HPDE6-E6E7 (cell line): ENCODE measurements at regions not wholly inside any gene's neighbourhood (a gene's known extent, or its start where the extent isn't known, plus 50 kb on each side); places are given as distances from the start of the nearest gene placed in this dataset.
"Not testable (repeated sequence)": the region's sequence is repeated elsewhere in the genome, so short reads cannot be mapped to it uniquely, and the experiment has no call there.

Experiments used
- DNase-seq: peaks from one replicate; pipeline ENCODE4 v3.0.0; 2011; ENCODE audit warnings: missing footprints; ENCODE audit errors: extremely low spot score

- no peak for DNase-seq
Measured at GRCh38 chr3:69485489-69485888, 99.6 kb upstream of the FRMD4B start.

- DNase-seq = no peak
Measured at GRCh38 chr3:69484507-69485393, 98.9 kb upstream of the FRMD4B start.

GRCh38 chr3:69483449-69483848 lies 97.6 kb upstream of the FRMD4B start:
- no peak for DNase-seq

GRCh38 chr3:69480986-69481385 lies 95.1 kb upstream of the FRMD4B start:
- not testable (repeated sequence) for DNase-seq

GRCh38 chr3:69474186-69474585 lies 88.3 kb upstream of the FRMD4B start:
- no peak for DNase-seq

GRCh38 chr3:69472093-69472492 lies 86.2 kb upstream of the FRMD4B start:
- no peak for DNase-seq

- DNase-seq = no peak
Measured at GRCh38 chr3:69463531-69463930, 77.6 kb upstream of the FRMD4B start.

- no peak for DNase-seq
Measured at GRCh38 chr3:69462826-69463100, 76.9 kb upstream of the FRMD4B start.

GRCh38 chr3:69462022-69462825 lies 76.3 kb upstream of the FRMD4B start:
- no peak for DNase-seq

GRCh38 chr3:69460034-69460433 lies 74.1 kb upstream of the FRMD4B start:
- DNase-seq = no peak

- DNase-seq = no peak
Measured at GRCh38 chr3:69458803-69459365, 73.0 kb upstream of the FRMD4B start.

- DNase-seq = no peak
Measured at GRCh38 chr3:69456631-69457030, 70.7 kb upstream of the FRMD4B start.

- no peak for DNase-seq
Measured at GRCh38 chr3:69454204-69454787, 68.4 kb upstream of the FRMD4B start.

- DNase-seq = no peak
Measured at GRCh38 chr3:69452295-69452694, 66.4 kb upstream of the FRMD4B start.

GRCh38 chr3:69451594-69451993 lies 65.7 kb upstream of the FRMD4B start:
- DNase-seq = no peak

- DNase-seq = no peak
Measured at GRCh38 chr3:69448877-69449276, 63.0 kb upstream of the FRMD4B start.

GRCh38 chr3:69446402-69447072 lies 60.6 kb upstream of the FRMD4B start:
- no peak for DNase-seq

GRCh38 chr3:69445498-69445897 lies 59.6 kb upstream of the FRMD4B start:
- DNase-seq = no peak

GRCh38 chr3:69445024-69445423 lies 59.1 kb upstream of the FRMD4B start:
- no peak for DNase-seq

GRCh38 chr3:69443457-69443920 lies 57.6 kb upstream of the FRMD4B start:
- DNase-seq = no peak

- no peak for DNase-seq
Measured at GRCh38 chr3:69442771-69443311, 57.0 kb upstream of the FRMD4B start.
